HG02642 (cell line): ENCODE measurements at regions not wholly inside any gene's neighbourhood (a gene's known extent, or its start where the extent isn't known, plus 50 kb on each side); places are given as distances from the start of the nearest gene placed in this dataset.
"Not testable (repeated sequence)": the region's sequence is repeated elsewhere in the genome, so short reads cannot be mapped to it uniquely, and the experiment has no call there.

Experiments
- ATAC-seq: cut with Tn5 transposase; IDR thresholded peaks from one replicate; pipeline ENCODE4 v1.9.1; 2021; ENCODE audit warnings: mild to moderate bottlenecking; ENCODE audit not compliant: unreplicated experiment, poor library complexity

DNA sequence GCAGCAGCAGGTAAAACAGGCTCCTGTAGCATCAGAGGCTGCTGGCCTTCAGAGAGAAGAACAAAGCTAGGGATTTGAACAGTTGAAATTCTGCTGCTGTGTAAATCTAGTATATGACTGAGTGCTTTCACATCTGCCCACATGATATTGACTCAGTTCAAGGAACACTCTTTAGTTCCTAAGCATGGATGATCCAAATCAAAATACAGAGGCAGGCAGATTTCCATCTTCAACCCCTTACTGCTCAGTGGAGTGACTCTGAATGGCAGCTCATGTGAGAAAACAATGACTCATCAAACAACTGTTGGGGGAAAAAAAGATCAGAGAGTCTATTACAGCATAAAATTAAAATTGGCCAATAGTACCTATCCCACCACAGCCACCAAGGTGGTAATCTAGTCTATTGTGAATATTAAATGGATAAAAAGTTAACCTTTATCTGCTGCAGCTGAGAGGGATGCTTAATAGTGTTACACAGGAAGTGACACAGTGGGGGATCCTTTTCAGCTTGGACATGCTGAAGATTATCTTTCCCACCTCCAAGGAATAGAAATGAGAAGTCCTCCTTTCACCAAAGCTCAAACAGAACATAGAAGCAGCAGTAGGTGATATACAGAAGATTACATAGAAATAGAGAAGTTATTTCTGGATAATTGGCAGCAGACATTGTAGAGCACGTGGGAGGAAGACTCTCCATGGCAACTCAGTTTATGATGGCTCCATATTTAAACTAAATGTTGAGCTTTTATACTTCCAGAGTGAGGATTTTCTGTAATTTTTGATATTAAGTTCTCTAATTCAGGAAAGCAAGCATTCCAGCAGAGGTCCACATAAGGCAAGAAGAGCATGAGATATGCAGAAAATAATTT lies 239.7 kb upstream of the ERCC4 start:
- no peak for ATAC-seq

DNA sequence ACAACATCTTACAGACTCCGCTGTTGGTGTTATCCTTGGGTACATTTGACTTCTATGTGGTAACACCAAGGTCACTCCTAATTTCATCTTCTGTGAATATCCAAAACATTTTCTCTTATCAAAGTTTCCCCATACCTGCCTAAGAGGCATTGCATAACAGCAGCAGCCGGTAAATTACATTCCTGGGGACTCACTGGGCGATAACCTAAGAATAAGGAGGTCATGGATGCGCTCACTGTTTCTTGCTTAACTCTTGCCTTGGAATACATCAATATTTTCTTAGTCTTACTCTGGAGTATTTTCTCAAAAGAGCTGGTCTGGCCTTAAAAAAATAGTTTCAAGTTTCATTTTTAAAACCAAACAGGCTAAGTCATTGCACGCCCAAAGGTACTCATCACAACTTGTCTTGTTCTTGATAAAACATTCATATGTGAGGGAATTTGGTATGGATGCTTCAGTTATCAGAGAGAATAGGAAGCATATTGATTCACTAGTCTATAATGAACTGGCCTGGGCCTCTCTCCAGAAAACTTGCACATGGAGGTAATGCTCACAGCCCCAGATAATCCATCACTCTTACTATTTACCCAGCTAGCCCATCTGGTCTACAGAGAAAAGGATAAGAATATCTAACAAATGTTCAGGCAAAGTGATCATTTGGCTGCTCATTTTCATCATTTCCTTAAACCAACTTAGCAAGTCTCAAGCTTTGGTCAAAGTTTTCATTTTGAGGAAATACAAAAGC lies 235.0 kb upstream of the ERCC4 start:
- ATAC-seq = no peak

DNA sequence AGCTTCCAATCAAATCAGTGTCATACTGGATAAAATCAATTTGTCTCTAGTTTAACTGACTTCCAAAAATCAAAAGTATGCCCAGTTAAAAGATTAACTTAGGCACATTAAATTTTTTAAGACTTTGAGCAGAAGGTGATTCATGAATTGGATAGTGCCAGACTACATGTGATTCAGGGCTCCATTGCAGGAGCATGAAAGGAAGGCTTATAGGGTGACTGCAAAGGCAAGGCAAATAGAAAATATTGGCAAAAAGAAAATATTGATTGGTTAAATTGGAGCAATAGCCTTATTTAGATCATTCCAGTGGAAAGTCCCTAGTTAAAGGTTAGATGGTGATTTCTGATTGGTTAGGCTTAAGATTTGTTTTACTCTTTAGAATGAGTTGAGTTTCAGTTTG lies 223.9 kb upstream of the ERCC4 start:
- no peak for ATAC-seq

DNA sequence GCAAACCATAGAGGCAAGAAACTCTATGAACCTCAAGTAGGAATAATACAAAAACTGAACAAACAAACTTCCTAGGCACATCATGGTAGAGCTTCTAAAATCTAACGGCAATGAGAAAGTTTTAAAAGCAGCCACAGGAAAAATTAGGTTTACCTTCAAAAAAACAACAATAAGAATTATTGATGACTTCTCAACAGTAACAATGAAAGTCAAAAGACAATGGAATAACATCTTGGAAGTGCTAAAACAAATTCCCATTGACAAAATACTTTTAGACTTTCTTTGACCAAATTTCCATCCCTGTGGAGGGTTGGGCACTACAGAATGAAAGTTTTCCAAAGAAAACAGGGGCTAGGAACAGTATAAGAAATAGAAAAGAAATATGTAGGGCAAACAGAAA lies 222.9 kb upstream of the ERCC4 start:
- ATAC-seq = no peak

GRCh38 chr16:13697568-13697967 lies 222.4 kb upstream of the ERCC4 start:
- no peak for ATAC-seq

- no peak for ATAC-seq
Measured at GRCh38 chr16:13702614-13703013, 217.3 kb upstream of the ERCC4 start.

- no peak for ATAC-seq
Measured at GRCh38 chr16:13708347-13709120, 211.4 kb upstream of the ERCC4 start.

GRCh38 chr16:13718748-13719147 lies 201.2 kb upstream of the ERCC4 start:
- no peak for ATAC-seq

- no peak for ATAC-seq
Measured at GRCh38 chr16:13727943-13728342, 192.0 kb upstream of the ERCC4 start.

DNA sequence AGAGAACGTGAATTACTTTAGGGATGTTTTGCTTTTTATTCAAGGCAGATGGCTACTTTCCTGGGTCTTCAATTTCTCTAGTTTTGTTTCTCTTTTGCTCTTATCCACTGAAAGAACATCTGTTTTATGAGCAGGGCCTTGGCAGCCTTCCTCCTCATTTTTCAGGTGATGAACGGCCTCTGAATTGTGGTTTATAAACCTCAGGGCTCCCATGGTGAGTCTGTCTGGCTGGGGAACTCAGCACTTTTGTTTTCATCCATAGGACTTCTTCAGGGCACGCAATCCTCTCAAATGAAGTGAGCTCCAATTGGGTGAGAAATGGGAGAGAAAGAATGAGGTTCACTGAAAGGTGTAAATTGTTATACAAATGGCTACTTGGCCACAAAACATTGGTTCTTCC lies 186.4 kb upstream of the ERCC4 start:
- no peak for ATAC-seq

- not testable (repeated sequence) for ATAC-seq
Measured at GRCh38 chr16:13739621-13740373, 180.2 kb upstream of the ERCC4 start.

DNA sequence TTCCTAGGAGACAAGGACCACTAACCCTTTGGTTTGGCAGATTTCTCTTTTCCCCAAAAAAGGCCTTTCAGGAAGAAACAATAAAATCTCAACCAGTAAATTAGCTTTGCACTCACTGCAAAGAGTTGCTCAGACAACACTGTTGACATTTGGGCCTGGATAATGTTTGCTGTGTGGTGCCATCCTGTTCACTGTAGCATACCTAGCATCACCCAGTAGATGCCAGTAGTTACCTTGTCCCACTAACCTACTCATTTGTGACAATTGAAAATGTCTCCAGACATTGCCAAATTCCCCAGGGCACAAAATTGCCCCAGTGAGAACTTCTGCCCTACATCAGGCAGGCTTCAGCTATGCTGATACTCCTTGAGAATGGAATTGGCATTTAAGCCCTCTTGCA lies 177.0 kb upstream of the ERCC4 start:
- no peak for ATAC-seq

DNA sequence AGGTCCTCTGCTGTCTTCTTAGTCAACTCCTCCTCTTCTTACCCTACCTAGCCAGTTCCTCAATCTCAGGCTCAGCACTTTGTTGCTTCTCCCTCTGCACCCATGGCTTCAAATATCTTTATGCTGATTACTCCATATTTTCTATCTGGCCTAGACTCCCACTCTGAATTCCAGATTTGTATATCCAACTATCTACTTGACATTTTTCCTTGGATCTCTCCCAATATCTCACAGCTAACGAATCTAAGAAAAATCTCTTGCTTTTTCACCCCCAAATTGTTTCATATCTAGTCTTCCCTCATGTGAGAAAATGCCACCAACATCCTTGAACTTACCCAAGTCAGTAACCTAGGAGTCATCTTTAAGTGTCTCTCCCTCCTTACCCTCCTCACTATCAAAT lies 176.4 kb upstream of the ERCC4 start:
- ATAC-seq = no peak

- no peak for ATAC-seq
Measured at GRCh38 chr16:13756411-13757140, 163.4 kb upstream of the ERCC4 start.

- no peak for ATAC-seq
Measured at GRCh38 chr16:13766334-13766733, 153.6 kb upstream of the ERCC4 start.

DNA sequence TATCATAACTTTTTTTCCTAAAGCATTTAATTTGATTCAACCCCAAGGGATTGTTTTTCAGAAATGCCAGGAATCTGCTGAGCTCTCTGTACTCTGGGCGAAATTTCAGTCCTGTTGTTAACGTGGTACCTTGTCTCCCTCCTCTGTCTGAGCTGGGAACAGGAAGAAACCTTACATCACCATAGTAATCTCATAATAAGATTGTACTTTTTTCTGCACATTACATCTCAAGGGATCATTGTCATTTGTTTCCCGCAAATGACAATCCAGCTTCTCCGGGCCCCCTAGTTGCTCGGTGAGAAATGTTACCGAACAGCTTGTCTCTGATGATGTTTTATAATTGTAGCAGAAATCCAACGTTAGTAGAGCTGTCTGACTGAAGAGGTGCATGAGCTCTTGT lies 152.7 kb upstream of the ERCC4 start:
- ATAC-seq = no peak

- ATAC-seq = no peak
Measured at GRCh38 chr16:13768471-13768870, 151.5 kb upstream of the ERCC4 start.

DNA sequence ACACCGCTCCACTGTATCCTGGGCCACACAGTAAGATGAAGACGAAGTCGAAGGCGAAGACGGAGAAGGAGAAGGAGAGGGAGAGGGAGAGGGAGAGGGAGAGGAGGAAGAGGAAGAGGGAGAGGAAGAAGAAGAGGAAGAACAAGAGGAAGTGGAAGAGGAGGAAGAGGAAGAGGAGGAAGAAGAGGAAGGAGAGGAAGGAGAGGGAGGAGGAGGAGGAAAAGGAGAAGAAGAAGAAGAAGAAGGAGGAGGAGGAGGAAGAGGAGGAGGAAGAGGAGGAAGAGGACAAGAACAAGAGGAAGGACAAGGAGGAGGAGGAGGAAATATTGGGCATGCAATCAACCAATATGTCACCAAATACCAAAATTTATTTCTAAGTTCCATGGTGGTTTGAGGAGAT lies 149.5 kb upstream of the ERCC4 start:
- ATAC-seq = no peak

DNA sequence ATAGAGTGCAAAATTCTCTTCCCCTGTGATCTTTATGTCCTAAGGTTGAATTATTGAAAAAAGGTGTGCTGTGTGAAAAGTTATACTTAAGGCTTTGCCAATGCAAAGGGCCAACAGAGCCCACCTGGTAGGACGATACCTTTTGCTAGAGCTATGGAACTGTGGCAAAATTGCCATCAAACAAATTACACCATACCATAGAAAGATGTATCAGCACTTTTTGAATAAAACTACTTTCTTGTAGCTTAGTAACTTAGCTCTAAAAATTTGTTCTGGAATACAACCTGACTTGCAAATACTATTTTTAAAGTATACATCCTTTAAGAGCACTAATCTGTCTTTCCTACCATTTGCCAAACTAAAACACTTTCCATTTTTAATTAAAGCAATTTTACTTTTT lies 147.2 kb upstream of the ERCC4 start:
- ATAC-seq = no peak

DNA sequence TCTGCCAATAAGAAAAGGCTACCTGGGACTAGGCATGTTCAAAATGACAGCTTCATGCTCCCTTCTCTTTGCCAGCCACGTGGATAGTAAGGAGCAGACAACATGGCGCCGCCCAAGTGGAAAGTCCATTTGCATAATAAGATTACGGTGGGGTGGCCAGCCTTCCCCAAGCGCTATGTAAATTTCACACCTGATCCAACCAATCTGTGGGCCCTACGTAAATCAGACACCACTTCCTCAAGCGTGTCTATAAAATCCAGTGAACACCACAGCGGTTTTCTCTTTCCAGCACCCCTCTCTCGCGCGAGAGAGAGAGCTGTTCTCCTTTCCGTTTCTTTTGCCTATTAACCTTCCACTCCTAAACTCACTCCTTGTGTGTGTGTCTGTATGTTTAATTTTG lies 140.3 kb upstream of the ERCC4 start:
- ATAC-seq = no peak
